Endothelial cell of umbilical vein (primary cell): ENCODE measurements at regions not wholly inside any gene's neighbourhood (a gene's known extent, or its start where the extent isn't known, plus 50 kb on each side); places are given as distances from the start of the nearest gene placed in this dataset.

Source experiments
- BruUV-seq: library from RNA; stranded (reverse); fragments of 400-500 nt; replicated peaks from 2 replicates; lab custom pipeline; 2021; lab: Mats Ljungman, UMichigan
- CTCF ChIA-PET: fragments of 300-600, 350-600 bp; sonication (Branson Sonifier 250); formaldehyde crosslinking; loops from one replicate; lab custom pipeline; 2021; ENCODE audit warnings: antibody characterized with exemption, inconsistent platforms; lab: Charles Lee
- POLR2A ChIA-PET: fragments of 300-600, 350-600 bp; sonication (Branson Sonifier 250); formaldehyde crosslinking; loops from one replicate; lab custom pipeline; 2021; ENCODE audit warnings: antibody characterized with exemption, inconsistent platforms; lab: Charles Lee
- DNase-seq: peaks from one replicate; pipeline ENCODE4 v3.0.0-alpha.2; 2011; ENCODE audit warnings: low read depth, low spot score
- FAIRE-seq: peaks from 2 replicates; lab custom pipeline; 2011; peaks lifted over from hg19 to GRCh38; lab: Jason Lieb, UNC
- H2AFZ ChIP-seq: 2 replicates; pipeline ENCODE4 v1.6.0; 2012; ENCODE audit warnings: low read depth, low read length, control low read depth, inconsistent platforms
- H3K27ac ChIP-seq: 2 replicates; pipeline ENCODE4 v1.5.1; 2011; ENCODE audit warnings: low read depth, mild to moderate bottlenecking, control low read depth, low read length, moderate library complexity; ENCODE audit not compliant: insufficient read depth
- H3K27me3 ChIP-seq, 2 experiments: 2 replicates each; pipeline versions ENCODE4 v1.6.0 to v1.6.1; 2011; ENCODE audit warnings: low read length in 2 of 2, mixed read lengths in 1 of 2; ENCODE audit not compliant: control insufficient read depth in 2 of 2, insufficient read depth in 2 of 2
- H3K36me3 ChIP-seq, 2 experiments: 2 replicates in 1 of 2; 3 replicates in 1 of 2; pipeline ENCODE4 v1.5.1; 2011; ENCODE audit warnings: low read length in 2 of 2, mild to moderate bottlenecking in 1 of 2, moderate library complexity in 1 of 2; ENCODE audit not compliant: control insufficient read depth in 2 of 2, insufficient read depth in 2 of 2; ENCODE audit errors: extremely low read depth in 1 of 2
- H3K4me1 ChIP-seq: 3 replicates; pipeline ENCODE4 v1.5.1; 2011; ENCODE audit warnings: mild to moderate bottlenecking, low read length; ENCODE audit not compliant: control insufficient read depth, insufficient read depth; ENCODE audit errors: extremely low read depth
- H3K4me2 ChIP-seq: 2 replicates; pipeline ENCODE4 v1.6.1; 2011; ENCODE audit warnings: low read length, control low read depth, mixed read lengths; ENCODE audit not compliant: insufficient read depth
- H3K4me3 ChIP-seq, 3 experiments: fragments of 200-600 bp in 1 of 3; sonication (generic), shearing (Covaris generic) in 1 of 3; replicated peaks in 1 of 3; 2 replicates each; pipeline ENCODE4 v1.5.1; 2011 to 2016; ENCODE audit warnings: control low read depth in 3 of 3, low read length in 3 of 3, mild to moderate bottlenecking in 2 of 3, inconsistent platforms in 1 of 3, low read depth in 1 of 3, moderate library complexity in 1 of 3; ENCODE audit not compliant: insufficient read depth in 1 of 3
- H3K79me2 ChIP-seq: 2 replicates; pipeline ENCODE4 v1.6.0; 2012; ENCODE audit warnings: low read length, inconsistent platforms; ENCODE audit not compliant: control insufficient read depth, insufficient read depth
- H3K9ac ChIP-seq: replicated peaks from 2 replicates; pipeline ENCODE3; 2011; ENCODE audit warnings: low read length, control low read depth; ENCODE audit not compliant: insufficient read depth; ENCODE audit errors: extremely low read depth
- H3K9me1 ChIP-seq: replicated peaks from 3 replicates; pipeline ENCODE4 v1.6.0; 2011; ENCODE audit warnings: mild to moderate bottlenecking, low read length; ENCODE audit not compliant: control insufficient read depth, insufficient read depth; ENCODE audit errors: extremely low read depth
- H3K9me3 ChIP-seq: replicated peaks from 2 replicates; pipeline ENCODE4 v1.5.1; 2012; ENCODE audit warnings: low read length, inconsistent platforms; ENCODE audit not compliant: control insufficient read depth, insufficient read depth
- H4K20me1 ChIP-seq: replicated peaks from 2 replicates; pipeline ENCODE3; 2011; ENCODE audit warnings: mild to moderate bottlenecking, low read length; ENCODE audit not compliant: control insufficient read depth, insufficient read depth; ENCODE audit errors: extremely low read depth
- CTCF ChIP-seq, 2 donors: IDR thresholded peaks; 1 replicate in 1 of 2; 2 replicates in 1 of 2; pipeline ENCODE4 v1.5.1; 2011; ENCODE audit warnings: low read length in 2 of 2, mild to moderate bottlenecking in 2 of 2, moderate library complexity in 2 of 2, control low read depth in 1 of 2, inconsistent platforms in 1 of 2, low read depth in 1 of 2; ENCODE audit not compliant: insufficient read depth in 1 of 2; ENCODE audit errors: extremely low read depth in 1 of 2
- EZH2 ChIP-seq: IDR thresholded peaks from 2 replicates; pipeline ENCODE4 v1.6.1; 2012; ENCODE audit warnings: borderline replicate concordance, low read depth, mild to moderate bottlenecking, moderate library complexity, low read length, inconsistent platforms; ENCODE audit not compliant: severe bottlenecking
- FOS ChIP-seq: IDR thresholded peaks from 2 replicates; pipeline ENCODE4 v1.6.1; 2011; ENCODE audit warnings: mild to moderate bottlenecking, low read length, moderate library complexity, borderline replicate concordance; ENCODE audit not compliant: insufficient read depth
- GATA2 ChIP-seq: IDR thresholded peaks from 2 replicates; pipeline ENCODE4 v1.7.0; 2011; ENCODE audit warnings: low read depth, mild to moderate bottlenecking, moderate library complexity, mixed read lengths, low read length; ENCODE audit not compliant: insufficient read length, insufficient read depth
- JUN ChIP-seq: IDR thresholded peaks from 2 replicates; pipeline ENCODE4 v1.6.1; 2011; ENCODE audit warnings: borderline replicate concordance, low read depth; ENCODE audit not compliant: insufficient read length, insufficient read depth
- MAX ChIP-seq: IDR thresholded peaks from 2 replicates; pipeline ENCODE4 v1.6.1; 2011; ENCODE audit not compliant: insufficient read depth, insufficient read length
- MYC ChIP-seq: IDR thresholded peaks from one replicate; pipeline ENCODE4 v1.6.1; 2011; ENCODE audit warnings: mild to moderate bottlenecking, low read depth, low read length
- POLR2A ChIP-seq: IDR thresholded peaks from 2 replicates; pipeline ENCODE4 v1.6.1; 2012; ENCODE audit warnings: low read depth, mild to moderate bottlenecking, control low read depth, low read length
- POLR2AphosphoS5 ChIP-seq: IDR thresholded peaks from 2 replicates; pipeline ENCODE4 v1.6.1; 2012; ENCODE audit warnings: low read depth, mild to moderate bottlenecking, control low read depth, low read length, moderate library complexity; ENCODE audit not compliant: insufficient read depth
- dilution Hi-C: fragments of 300-500 bp; cut with MboI; formaldehyde crosslinking; loops from one replicate; pipeline ENCODE4 v1.15.0; 2019; ENCODE audit warnings: low sequenced_read_pairs; ENCODE audit not compliant: extremely low pct_ligation_motif_present
- intact Hi-C: fragments of 100-400 bp; cut with micrococcal nuclease; formaldehyde crosslinking; loops from one replicate; pipeline ENCODE4 v1.10.0; 2022

GRCh38 chr4:71974681-71975080, 57.1 kb upstream of the NPFFR2 start:
- no peak for TF ChIP-seq POLR2A
- no peak for TF ChIP-seq GATA2
- TF ChIP-seq MYC: no peak
- TF ChIP-seq FOS: no peak
- no peak for TF ChIP-seq JUN
- no peak for TF ChIP-seq CTCF (IDR thresholded peaks at IDR 0.05; ENCODE audit: extremely low read depth in 1 of 2, insufficient read depth in 1 of 2, low read depth in 1 of 2, low read length in 2 of 2)
- TF ChIP-seq EZH2: no peak
- no peak for TF ChIP-seq POLR2AphosphoS5
- no peak for TF ChIP-seq MAX
- intact Hi-C loops: no loop called here
- DNase-seq: no peak
- H2AFZ ChIP-seq: no peak overlapping the region
- H3K27ac ChIP-seq: no peak overlapping the region
- no peaks in the 10 kb centered on the region for H4K20me1 ChIP-seq
- no peaks in the 10 kb centered on the region for H3K27me3 ChIP-seq
- H3K9me1 ChIP-seq: no peaks in the 10 kb centered on the region
- no peaks in the 10 kb centered on the region for H3K79me2 ChIP-seq
- no peaks in the 10 kb centered on the region for H3K9me3 ChIP-seq
- dilution Hi-C loops: no loop called here
- H3K4me3 ChIP-seq: no peak overlapping the region
- H3K4me1 ChIP-seq: peaks cover 6% of the 10 kb centered on the region
- H3K9ac ChIP-seq: no peak overlapping the region
- CTCF ChIA-PET: no interaction called here
- H3K36me3 ChIP-seq: no peaks in the 10 kb centered on the region
- POLR2A ChIA-PET: no interaction called here
- H3K4me2 ChIP-seq: no peak overlapping the region
- BruUV-seq: no TSS peak
- FAIRE-seq: no peak
